Mesenchymal stem cell (in vitro differentiated cells and primary cell): ENCODE measurements at regions not wholly inside any gene's neighbourhood (a gene's known extent, or its start where the extent isn't known, plus 50 kb on each side); places are given as distances from the start of the nearest gene placed in this dataset.

Source experiments
- DNase-seq: peaks from one replicate; pipeline ENCODE4 v3.0.0-alpha.2; 2013
- H2AFZ ChIP-seq: one replicate; pipeline ENCODE4 v1.6.1; 2013; ENCODE audit warnings: low read depth, mild to moderate bottlenecking, control low read depth, inconsistent platforms, low read length, moderate library complexity
- H2AK5ac ChIP-seq: 2 replicates; pipeline ENCODE4 v1.6.1; 2013; ENCODE audit warnings: low read length, moderate library complexity, mild to moderate bottlenecking, inconsistent platforms; ENCODE audit not compliant: severe bottlenecking
- H2BK120ac ChIP-seq: one replicate; pipeline ENCODE4 v1.6.1; 2013; ENCODE audit warnings: low read depth, mild to moderate bottlenecking, inconsistent platforms, low read length, moderate library complexity
- H2BK12ac ChIP-seq, 2 experiments: one replicate each; pipeline ENCODE4 v1.6.1; 2013; ENCODE audit warnings: inconsistent platforms in 2 of 2, low read length in 2 of 2, mild to moderate bottlenecking in 2 of 2, moderate library complexity in 2 of 2, control low read depth in 1 of 2
- H2BK15ac ChIP-seq: one replicate; pipeline ENCODE4 v1.6.1; 2013; ENCODE audit warnings: mild to moderate bottlenecking, low read depth, inconsistent platforms; ENCODE audit not compliant: poor library complexity, severe bottlenecking
- H2BK5ac ChIP-seq: 2 replicates; pipeline ENCODE4 v1.6.1; 2013; ENCODE audit warnings: low read depth, mild to moderate bottlenecking, low read length, control low read depth, inconsistent platforms; ENCODE audit not compliant: poor library complexity, severe bottlenecking
- H3K14ac ChIP-seq, 2 experiments: one replicate each; pipeline ENCODE4 v1.6.1; 2013; ENCODE audit warnings: inconsistent platforms in 2 of 2, low read length in 2 of 2, control low read depth in 1 of 2, mild to moderate bottlenecking in 1 of 2, moderate library complexity in 1 of 2
- H3K18ac ChIP-seq, 2 experiments: one replicate each; pipeline ENCODE4 v1.6.1; 2013; ENCODE audit warnings: inconsistent platforms in 2 of 2, low read length in 2 of 2, control low read depth in 1 of 2, low read depth in 1 of 2, mild to moderate bottlenecking in 1 of 2
- H3K23ac ChIP-seq, 2 experiments: one replicate each; pipeline ENCODE4 v1.6.1; 2013; ENCODE audit warnings: inconsistent platforms in 2 of 2, low read length in 2 of 2, mild to moderate bottlenecking in 2 of 2, moderate library complexity in 2 of 2, control low read depth in 1 of 2
- H3K27ac ChIP-seq: 2 replicates; pipeline ENCODE4 v1.5.1; 2013; ENCODE audit warnings: mild to moderate bottlenecking, moderate library complexity, low read length, control low read depth, inconsistent platforms; ENCODE audit not compliant: poor library complexity, severe bottlenecking
- H3K27me3 ChIP-seq, 2 experiments: 2 replicates each; pipeline versions ENCODE4 v1.6.1 to v1.7.0; 2013; ENCODE audit warnings: low read length in 2 of 2, mild to moderate bottlenecking in 2 of 2, moderate library complexity in 2 of 2, control low read depth in 1 of 2, inconsistent platforms in 1 of 2; ENCODE audit not compliant: control insufficient read depth in 1 of 2, insufficient read depth in 1 of 2
- H3K36me3 ChIP-seq, 2 experiments: 2 replicates each; pipeline versions ENCODE4 v1.6.1 to v1.7.0; 2013; ENCODE audit warnings: low read length in 2 of 2, control low read depth in 1 of 2, inconsistent platforms in 1 of 2, low read depth in 1 of 2, mild to moderate bottlenecking in 1 of 2; ENCODE audit not compliant: insufficient read depth in 2 of 2, control insufficient read depth in 1 of 2
- H3K4ac ChIP-seq, 2 experiments: one replicate each; pipeline ENCODE4 v1.6.1; 2013; ENCODE audit warnings: inconsistent platforms in 2 of 2, low read length in 2 of 2, mild to moderate bottlenecking in 2 of 2, moderate library complexity in 2 of 2, control low read depth in 1 of 2, low read depth in 1 of 2
- H3K4me1 ChIP-seq: 2 replicates; pipeline ENCODE4 v1.6.1; 2013; ENCODE audit warnings: low read depth, low read length, control low read depth; ENCODE audit not compliant: control insufficient read depth, insufficient read depth
- H3K4me2 ChIP-seq: 2 replicates; pipeline ENCODE4 v1.6.1; 2013; ENCODE audit warnings: low read length, mild to moderate bottlenecking, inconsistent platforms; ENCODE audit not compliant: poor library complexity, severe bottlenecking
- H3K4me3 ChIP-seq, 2 experiments: 2 replicates each; pipeline versions ENCODE4 v1.5.1 to v1.7.0; 2013; ENCODE audit warnings: low read length in 2 of 2, mild to moderate bottlenecking in 2 of 2, control low read depth in 1 of 2, low read depth in 1 of 2; ENCODE audit not compliant: insufficient read depth in 1 of 2
- H3K79me1 ChIP-seq: replicated peaks from 2 replicates; pipeline ENCODE4 v1.6.1; 2013; ENCODE audit warnings: mild to moderate bottlenecking, control low read depth, low read length, inconsistent platforms; ENCODE audit not compliant: poor library complexity, severe bottlenecking
- H3K9ac ChIP-seq: 2 replicates; pipeline ENCODE4 v1.7.0; 2013; ENCODE audit warnings: mild to moderate bottlenecking, low read length, moderate library complexity
- H3K9me3 ChIP-seq: 2 replicates; pipeline ENCODE4 v1.7.0; 2013; ENCODE audit warnings: mild to moderate bottlenecking, low read length; ENCODE audit not compliant: control insufficient read depth
- H4K8ac ChIP-seq: one replicate; pipeline ENCODE4 v1.6.1; 2013; ENCODE audit warnings: inconsistent platforms, mild to moderate bottlenecking, low read length, moderate library complexity
- H4K91ac ChIP-seq: one replicate; pipeline ENCODE4 v1.6.1; 2013; ENCODE audit warnings: mild to moderate bottlenecking, low read length, inconsistent platforms
- WGBS: methylation state at CpG from one replicate; pipeline ENCODE4 v1.1.7; 2013; ENCODE audit warnings: mixed read lengths; 5-methylcytosine and 5-hydroxymethylcytosine counted together

DNA sequence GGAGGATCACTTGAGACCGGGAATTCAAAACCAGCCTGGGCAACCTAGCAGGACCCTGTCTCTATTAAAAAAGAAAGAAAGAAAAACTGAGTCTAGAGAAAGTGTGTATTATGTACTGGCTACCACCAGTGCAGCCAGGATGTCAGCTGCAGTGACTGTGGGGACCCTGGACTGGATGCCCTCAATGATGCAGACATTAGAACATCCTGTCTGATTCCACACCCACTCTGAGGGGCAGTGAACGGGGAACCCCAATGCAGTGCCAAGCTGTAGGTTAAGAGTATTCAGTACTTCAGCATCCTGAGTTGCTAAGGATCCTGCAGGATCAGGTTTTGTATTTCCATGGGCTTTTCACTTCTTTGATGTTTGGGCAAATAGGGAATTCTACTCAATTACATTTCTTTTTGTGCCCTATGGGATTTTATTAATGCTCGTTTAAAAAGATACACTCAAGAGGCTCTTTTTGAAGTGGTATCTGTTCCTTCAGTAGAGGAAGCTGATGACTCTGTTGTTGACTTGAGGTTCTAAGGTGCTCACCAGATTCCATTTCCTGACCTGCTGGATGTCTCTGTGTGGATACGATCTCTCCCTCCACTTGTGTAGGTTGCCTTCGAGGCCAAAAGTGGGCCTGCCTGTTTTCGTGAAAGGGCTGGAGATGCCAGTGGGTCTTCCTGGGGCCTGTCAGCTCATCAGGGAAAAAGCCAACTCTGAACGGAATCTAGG, 85.9 kb upstream of the CLCN4 start:
- Histone ChIP-seq H2BK15ac (no peak overlapping the region), H2BK5ac (no peak overlapping the region), H2AK5ac (no peak overlapping the region), H3K27me3 (peaks cover 0 to 4% of the 10 kb centered on the region in 2 experiments), H2BK12ac (no peak overlapping the region), H3K9ac (no peak overlapping the region), H3K4ac (no peak overlapping the region), H3K36me3 (peaks cover 12 to 20% of the 10 kb centered on the region in 2 experiments), H3K14ac (no peak overlapping the region), H4K91ac (no peak overlapping the region), H3K4me1 (no peaks in the 10 kb centered on the region), H3K23ac (no peak overlapping the region), H2AFZ (no peak overlapping the region), H3K79me1 (peaks cover 6% of the 10 kb centered on the region), H4K8ac (no peak overlapping the region), H3K4me2 (no peak overlapping the region), H3K27ac (no peak overlapping the region), H3K18ac (no peak overlapping the region), H3K4me3 (no peak overlapping the region), H3K9me3 (no peaks in the 10 kb centered on the region), H2BK120ac (no peak overlapping the region)
- no peak for DNase-seq
- 97% methylated on average over 6 of the region's 7 CpGs for WGBS

DNA sequence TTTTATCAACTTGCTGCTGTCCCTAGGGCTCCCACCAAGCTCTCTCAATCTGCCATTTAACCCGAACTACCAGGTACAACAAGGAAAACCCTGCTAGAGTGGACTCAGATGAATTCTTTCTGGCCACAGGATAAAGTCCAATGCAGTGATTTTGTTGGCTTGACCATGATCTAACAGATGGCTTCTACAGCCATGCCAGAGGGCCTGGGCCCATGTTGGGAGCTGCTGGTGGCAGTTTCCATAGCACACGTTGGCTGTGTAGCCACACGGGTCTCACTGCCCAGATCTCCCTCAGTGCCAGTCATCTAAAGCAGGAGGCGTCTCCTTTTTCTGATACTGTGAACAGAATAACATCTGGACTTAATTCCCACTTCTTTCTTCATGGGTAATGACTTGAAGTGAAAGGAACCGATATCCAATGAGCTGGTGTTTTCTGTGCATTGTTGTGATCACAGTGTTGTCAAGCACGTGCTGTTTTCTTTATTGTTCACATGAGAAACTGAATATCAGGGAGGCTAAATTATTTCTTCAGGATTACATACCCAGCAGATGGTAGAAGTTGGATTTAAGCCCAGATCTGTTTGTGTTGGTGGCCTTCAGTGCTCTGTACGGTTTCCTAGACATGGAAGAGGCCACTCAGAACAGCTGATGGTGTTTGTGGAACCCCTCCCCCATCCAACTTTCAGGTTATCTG, 85.2 kb upstream of the CLCN4 start:
- no peak overlapping the region for H4K91ac ChIP-seq
- H4K8ac ChIP-seq, result no peak overlapping the region
- DNase-seq, result no peak
- no peak overlapping the region for H2AK5ac ChIP-seq
- no peak overlapping the region for H3K4ac ChIP-seq
- H2AFZ ChIP-seq, result no peak overlapping the region
- no peak overlapping the region for H2BK120ac ChIP-seq
- no peak overlapping the region for H3K9ac ChIP-seq
- no peak overlapping the region for H3K4me3 ChIP-seq
- H3K27ac ChIP-seq, result no peak overlapping the region
- no peak overlapping the region for H3K14ac ChIP-seq
- H2BK15ac ChIP-seq, result no peak overlapping the region
- no peaks in the 10 kb centered on the region for H3K4me1 ChIP-seq
- peaks cover 9% of the 10 kb centered on the region for H3K79me1 ChIP-seq
- H2BK12ac ChIP-seq, result no peak overlapping the region
- H3K4me2 ChIP-seq, result no peak overlapping the region
- no peak overlapping the region for H2BK5ac ChIP-seq
- no peaks in the 10 kb centered on the region for H3K27me3 ChIP-seq
- H3K18ac ChIP-seq, result no peak overlapping the region
- H3K9me3 ChIP-seq, result no peaks in the 10 kb centered on the region
- H3K23ac ChIP-seq, result no peak overlapping the region
- H3K36me3 ChIP-seq, result peaks cover 12 to 16% of the 10 kb centered on the region in 2 experiments
- 93% methylated on average over 5 of the region's 7 CpGs for WGBS

DNA sequence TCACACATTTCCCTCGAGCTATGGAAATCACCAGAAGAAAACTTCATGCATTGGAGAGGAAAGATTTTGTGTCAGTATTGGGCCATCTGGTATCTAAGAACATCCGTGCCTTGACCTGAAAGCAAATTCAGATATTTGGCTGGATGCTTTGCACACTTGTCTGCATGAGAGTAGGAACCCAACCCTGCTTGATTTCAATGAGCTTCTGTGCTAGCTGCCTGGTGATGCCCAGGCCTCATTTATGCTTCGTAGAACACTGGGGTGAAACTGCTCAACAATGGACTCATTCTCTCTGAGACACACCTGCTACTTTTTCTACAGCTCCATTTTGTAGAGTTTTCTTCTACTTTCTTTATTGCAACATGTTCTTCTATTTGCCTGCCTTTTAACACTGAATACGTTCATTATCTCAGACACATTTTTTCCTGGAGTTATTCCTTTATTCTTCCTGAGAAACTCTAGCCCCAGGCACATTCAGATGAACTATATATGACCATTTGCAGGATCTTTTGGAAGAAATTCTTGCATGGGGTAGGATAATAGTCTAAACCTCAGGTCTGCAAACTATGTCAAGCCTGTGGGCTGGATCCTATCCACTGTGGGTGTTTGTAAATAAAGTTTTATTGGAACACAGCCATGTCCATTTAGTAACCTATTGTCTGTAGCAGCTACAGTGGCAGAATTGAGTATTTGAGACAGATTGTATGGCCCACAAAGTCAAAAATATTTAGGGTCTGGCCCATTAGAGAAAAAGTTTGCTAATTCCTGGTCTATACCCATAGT, 83.8 kb upstream of the CLCN4 start:
- 100% methylated on average over 2 of the region's 4 CpGs for WGBS
- H4K8ac ChIP-seq, result no peak overlapping the region
- H3K4me1 ChIP-seq, result no peaks in the 10 kb centered on the region

DNA sequence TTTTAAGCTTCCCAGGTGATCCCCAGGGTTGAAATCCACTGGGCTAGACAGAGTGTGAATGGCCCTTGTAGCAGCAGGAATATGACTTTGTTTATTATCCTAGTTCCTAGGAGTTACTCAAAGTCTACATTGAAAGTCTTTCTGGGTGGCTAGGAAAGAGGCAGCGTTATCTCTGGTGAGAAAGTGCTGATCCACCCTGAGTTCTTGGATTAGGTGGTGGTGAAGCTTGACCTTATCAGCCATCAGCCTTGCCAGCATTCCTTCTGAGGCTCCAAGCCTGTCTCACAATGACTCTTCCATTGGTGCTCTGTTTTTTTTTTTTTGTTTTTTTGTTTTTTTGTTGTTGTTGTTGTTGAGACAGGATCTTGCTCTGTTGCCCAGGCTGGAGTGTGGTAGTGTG, 83.1 kb upstream of the CLCN4 start:
- H3K79me1 ChIP-seq, result peaks cover 5% of the 10 kb centered on the region
- no peaks in the 10 kb centered on the region for H3K27me3 ChIP-seq
- WGBS, result 100% methylated on average over 1 of the region's 1 CpG
- H2BK5ac ChIP-seq, result no peak overlapping the region
- H4K8ac ChIP-seq, result no peak overlapping the region
- no peak overlapping the region for H2AFZ ChIP-seq
- H2BK120ac ChIP-seq, result no peak overlapping the region
- no peak overlapping the region for H3K4ac ChIP-seq
- H3K18ac ChIP-seq, result no peak overlapping the region
- H3K14ac ChIP-seq, result no peak overlapping the region
- H4K91ac ChIP-seq, result no peak overlapping the region
- H3K4me2 ChIP-seq, result no peak overlapping the region
- DNase-seq, result no peak
- no peak overlapping the region for H2BK15ac ChIP-seq
- H3K9ac ChIP-seq, result no peak overlapping the region
- no peaks in the 10 kb centered on the region for H3K4me1 ChIP-seq
- no peak overlapping the region for H3K27ac ChIP-seq
- no peaks in the 10 kb centered on the region for H3K9me3 ChIP-seq
- H3K4me3 ChIP-seq, result no peak overlapping the region
- H2AK5ac ChIP-seq, result no peak overlapping the region
- H2BK12ac ChIP-seq, result no peak overlapping the region
- H3K36me3 ChIP-seq, result peaks cover 0 to 6% of the 10 kb centered on the region in 2 experiments
- H3K23ac ChIP-seq, result no peak overlapping the region

More for the DNA sequence above, 83.8 kb upstream of the CLCN4 start:
- H2AFZ ChIP-seq, result no peak overlapping the region
- H2BK5ac ChIP-seq, result no peak overlapping the region
- DNase-seq, result no peak
- peaks cover 8% of the 10 kb centered on the region for H3K79me1 ChIP-seq
- peaks cover 5 to 9% of the 10 kb centered on the region in 2 experiments for H3K36me3 ChIP-seq
- H3K4me3 ChIP-seq, result no peak overlapping the region
- H3K23ac ChIP-seq, result no peak overlapping the region
- H2BK12ac ChIP-seq, result no peak overlapping the region
- no peak overlapping the region for H3K4me2 ChIP-seq
- no peak overlapping the region for H3K18ac ChIP-seq
- H3K27ac ChIP-seq, result no peak overlapping the region
- no peak overlapping the region for H2BK15ac ChIP-seq
- H4K91ac ChIP-seq, result no peak overlapping the region
- no peak overlapping the region for H3K14ac ChIP-seq
- H3K27me3 ChIP-seq, result no peaks in the 10 kb centered on the region
- no peak overlapping the region for H3K4ac ChIP-seq
- H2AK5ac ChIP-seq, result no peak overlapping the region
- no peak overlapping the region for H2BK120ac ChIP-seq
- H3K9me3 ChIP-seq, result no peaks in the 10 kb centered on the region
- no peak overlapping the region for H3K9ac ChIP-seq
